Ovary (tissue), 7 donors: ENCODE measurements at regions not wholly inside any gene's neighbourhood (a gene's known extent, or its start where the extent isn't known, plus 50 kb on each side); places are given as distances from the start of the nearest gene placed in this dataset.

Experiments
- DNase-seq, 5 donors: peaks; one replicate each; pipeline ENCODE4 v3.0.0-alpha.2; 2019 to 2020
- H3K27ac ChIP-seq, 2 donors: fragments of 200-600 bp; one replicate each; pipeline versions ENCODE4 v1.5.1 to v1.8.0; 2019 to 2022
- H3K27me3 ChIP-seq: fragments of 200-600 bp; one replicate; pipeline ENCODE4 v1.8.0; 2022
- H3K36me3 ChIP-seq: fragments of 200-600 bp; sonication (generic); one replicate; pipeline ENCODE4 v1.5.1; 2019
- H3K4me1 ChIP-seq: one replicate; pipeline ENCODE4 v1.8.1; 2013; ENCODE audit warnings: mild to moderate bottlenecking, moderate library complexity; ENCODE audit not compliant: insufficient read depth
- H3K4me3 ChIP-seq: fragments of 200-600 bp; sonication (generic); one replicate; pipeline ENCODE4 v1.5.1; 2017
- H3K9me3 ChIP-seq, 2 donors: fragments of 200-600 bp in 1 of 2; sonication (generic) in 1 of 2; one replicate each; pipeline versions ENCODE4 v1.5.1 to v1.8.1; 2013 to 2019; ENCODE audit warnings: mild to moderate bottlenecking in 1 of 2, moderate library complexity in 1 of 2
- CTCF ChIP-seq, 3 donors: fragments of 450-650 bp in 2 of 3; fragments of 200-600 bp in 1 of 3; IDR thresholded peaks; one replicate each; pipeline versions ENCODE4 v1.5.1 to v1.8.0; 2016 to 2022; ENCODE audit warnings: antibody characterized with exemption in 3 of 3, mild to moderate bottlenecking in 1 of 3
- EP300 ChIP-seq: sonication (generic); formaldehyde crosslinking; IDR thresholded peaks from one replicate; pipeline ENCODE4 v1.6.1; 2017; ENCODE audit warnings: antibody characterized with exemption
- POLR2A ChIP-seq: fragments of 450-650 bp; IDR thresholded peaks from one replicate; pipeline ENCODE4 v1.6.1; 2017; ENCODE audit warnings: antibody characterized with exemption, mild to moderate bottlenecking, moderate library complexity
- WGBS, 3 donors: extraction: QIAGEN DNeasy Blood & Tissue Kit in 1 of 3; methylation state at CpG; one replicate each; pipeline versions ENCODE4 v1.1.5 to v1.1.7; 2013 to 2017; 5-methylcytosine and 5-hydroxymethylcytosine counted together
- intact Hi-C, 4 donors: fragments of 100-400 bp; cut with DNase I; formaldehyde crosslinking; loops; one replicate each; pipeline versions ENCODE4 v1.11.0 to v1.15.1; 2022 to 2023
- donor health status: DM: no; HTN: no; CAD: no; lungs with moderate emphysema.
- donor health status: DM: no; HTN: no; CAD: no.
- donor health status: Bipolar disorder and iron deficiency.
- donor health status: DM: no; HTN: no; CAD: no.
- donor health status: DM: yes; HTN: yes; CAD: no.

GRCh38 chr7:17590221-17590620 is 291.8 kb downstream of the AHR start:
- no peak overlapping the region for H3K27ac ChIP-seq
- no peaks in the 10 kb centered on the region for H3K9me3 ChIP-seq
- DNase-seq, result no peak
- no peak for TF ChIP-seq POLR2A
- TF ChIP-seq EP300, result no peak
- TF ChIP-seq CTCF (IDR thresholded peaks at IDR 0.05), result no peak
- H3K4me1 ChIP-seq, result no peaks in the 10 kb centered on the region
- WGBS, 3 donors, result 71 to 81% (median 77%) methylated on average over 2 of the region's 2 CpGs
- no peaks in the 10 kb centered on the region for H3K27me3 ChIP-seq
- intact Hi-C loops, result no loop called here
- no peak overlapping the region for H3K4me3 ChIP-seq
- H3K36me3 ChIP-seq, result no peaks in the 10 kb centered on the region

GRCh38 chr7:17593819-17594419 is 295.5 kb downstream of the AHR start:
- H3K4me3 ChIP-seq, result no peak overlapping the region
- no peaks in the 10 kb centered on the region for H3K9me3 ChIP-seq
- H3K4me1 ChIP-seq, result no peaks in the 10 kb centered on the region
- intact Hi-C loops, result no loop called here
- WGBS, 3 donors, result 67 to 92% (median 68%) methylated on average over 1 of the region's 1 CpG
- H3K27me3 ChIP-seq, result no peaks in the 10 kb centered on the region
- no peak overlapping the region for H3K27ac ChIP-seq
- TF ChIP-seq CTCF (IDR thresholded peaks at IDR 0.05) (no peak), EP300 (no peak), POLR2A (no peak)
- DNase-seq, result no peak
- no peaks in the 10 kb centered on the region for H3K36me3 ChIP-seq

GRCh38 chr7:17595546-17595945 is 297.1 kb downstream of the AHR start:
- WGBS, 3 donors, result 92 to 98% (median 93%) methylated on average over 1 of the region's 1 CpG
- intact Hi-C loops, result no loop called here

GRCh38 chr7:17598305-17598704 is 299.9 kb downstream of the AHR start:
- Histone ChIP-seq H3K27me3 (no peaks in the 10 kb centered on the region), H3K27ac (no peak overlapping the region), H3K4me1 (no peaks in the 10 kb centered on the region), H3K36me3 (no peaks in the 10 kb centered on the region), H3K4me3 (no peak overlapping the region), H3K9me3 (no peaks in the 10 kb centered on the region)
- no peak for TF ChIP-seq CTCF (IDR thresholded peaks at IDR 0.05)
- TF ChIP-seq EP300, result no peak
- no peak for TF ChIP-seq POLR2A
- intact Hi-C loops, result no loop called here
- DNase-seq, result no peak
- WGBS, 3 donors, result 71 to 92% (median 74%) methylated on average over 3 of the region's 3 CpGs

More at GRCh38 chr7:17595546-17595945, 297.1 kb downstream of the AHR start:
- TF ChIP-seq EP300 (no peak), POLR2A (no peak), CTCF (IDR thresholded peaks at IDR 0.05) (no peak)
- DNase-seq, result no peak
- Histone ChIP-seq H3K4me3 (no peak overlapping the region), H3K9me3 (no peaks in the 10 kb centered on the region), H3K27ac (no peak overlapping the region), H3K4me1 (no peaks in the 10 kb centered on the region), H3K27me3 (no peaks in the 10 kb centered on the region), H3K36me3 (no peaks in the 10 kb centered on the region)
